Astrocyte (in vitro differentiated cells and primary cell): ENCODE measurements at regions not wholly inside any gene's neighbourhood (a gene's known extent, or its start where the extent isn't known, plus 50 kb on each side); places are given as distances from the start of the nearest gene placed in this dataset.

Experiments
- DNase-seq: peaks from one replicate; pipeline ENCODE4 v3.0.0-alpha.2; 2010; ENCODE audit warnings: low read depth
- FAIRE-seq: peaks from 2 replicates; lab custom pipeline; 2011; peaks lifted over from hg19 to GRCh38; lab: Jason Lieb, UNC
- H2AFZ ChIP-seq: 2 replicates; pipeline ENCODE4 v1.6.0; 2012; ENCODE audit warnings: low read depth, low read length, inconsistent platforms
- H3K27ac ChIP-seq: 2 replicates; pipeline ENCODE4 v1.5.1; 2011; ENCODE audit warnings: low read depth, low read length, inconsistent platforms
- H3K27me3 ChIP-seq: 2 replicates; pipeline ENCODE4 v1.6.0; 2011; ENCODE audit warnings: low read length, inconsistent platforms; ENCODE audit not compliant: insufficient read depth
- H3K36me3 ChIP-seq: 2 replicates; pipeline ENCODE4 v1.5.1; 2011; ENCODE audit warnings: low read length, inconsistent platforms; ENCODE audit not compliant: insufficient read depth
- H3K4me1 ChIP-seq: 2 replicates; pipeline ENCODE4 v1.5.1; 2011; ENCODE audit warnings: low read length, inconsistent platforms; ENCODE audit not compliant: insufficient read depth
- H3K4me2 ChIP-seq: 2 replicates; pipeline ENCODE4 v1.6.0; 2012; ENCODE audit warnings: low read length, inconsistent platforms
- H3K4me3 ChIP-seq: 2 replicates; pipeline ENCODE4 v1.5.1; 2011; ENCODE audit warnings: low read depth, mild to moderate bottlenecking, low read length, inconsistent platforms; ENCODE audit not compliant: insufficient read depth
- H3K79me2 ChIP-seq: 2 replicates; pipeline ENCODE4 v1.6.0; 2012; ENCODE audit warnings: mild to moderate bottlenecking, low read length, inconsistent platforms; ENCODE audit not compliant: insufficient read depth
- H3K9ac ChIP-seq: 2 replicates; pipeline ENCODE4 v1.6.0; 2012; ENCODE audit warnings: mild to moderate bottlenecking, low read length, inconsistent platforms
- H3K9me3 ChIP-seq: 2 replicates; pipeline ENCODE4 v1.5.1; 2012; ENCODE audit warnings: low read depth, mild to moderate bottlenecking, low read length, inconsistent platforms; ENCODE audit not compliant: insufficient read depth
- H4K20me1 ChIP-seq: 2 replicates; pipeline ENCODE4 v1.6.0; 2012; ENCODE audit warnings: low read length, inconsistent platforms; ENCODE audit not compliant: insufficient read depth
- H3K27ac Mint-ChIP-seq: one replicate; pipeline ENCODE4 v1.8.0; 2021; ENCODE audit warnings: mild to moderate bottlenecking, mixed read lengths; ENCODE audit not compliant: unreplicated experiment
- H3K27me3 Mint-ChIP-seq: one replicate; pipeline ENCODE4 v1.8.0; 2021; ENCODE audit warnings: low read depth, mixed read lengths; ENCODE audit not compliant: unreplicated experiment
- H3K36me3 Mint-ChIP-seq: one replicate; pipeline ENCODE4 v1.8.0; 2021; ENCODE audit warnings: low read depth, mixed read lengths; ENCODE audit not compliant: unreplicated experiment
- H3K4me1 Mint-ChIP-seq: one replicate; pipeline ENCODE4 v1.8.0; 2021; ENCODE audit warnings: low read depth, mixed read lengths; ENCODE audit not compliant: unreplicated experiment
- H3K4me3 Mint-ChIP-seq: one replicate; pipeline ENCODE4 v1.8.0; 2021; ENCODE audit warnings: mild to moderate bottlenecking, moderate library complexity, mixed read lengths; ENCODE audit not compliant: unreplicated experiment
- H3K9me3 Mint-ChIP-seq: one replicate; pipeline ENCODE4 v1.8.0; 2021; ENCODE audit warnings: mild to moderate bottlenecking, mixed read lengths; ENCODE audit not compliant: unreplicated experiment
- CTCF ChIP-seq: IDR thresholded peaks from 2 replicates; pipeline ENCODE4 v1.5.1; 2011; ENCODE audit warnings: low read depth, mild to moderate bottlenecking, inconsistent platforms, low read length, moderate library complexity; ENCODE audit not compliant: insufficient read depth
- EZH2 ChIP-seq: IDR thresholded peaks from 2 replicates; pipeline ENCODE4 v1.6.1; 2012; ENCODE audit warnings: mild to moderate bottlenecking, low read length, inconsistent platforms; ENCODE audit not compliant: insufficient read depth

- DNase-seq (no peak), FAIRE-seq (no peak)
- no peaks in the 10 kb centered on the region for H3K27me3 ChIP-seq
- Mint-ChIP-seq H3K4me3 (no peak overlapping the region), H3K9me3 (no peaks in the 10 kb centered on the region), H3K4me1 (no peaks in the 10 kb centered on the region), H3K27ac (no peak overlapping the region), H3K27me3 (peaks cover 2% of the 10 kb centered on the region), H3K36me3 (no peaks in the 10 kb centered on the region)
- H3K4me2 ChIP-seq = no peak overlapping the region
- no peaks in the 10 kb centered on the region for H3K79me2 ChIP-seq
- no peaks in the 10 kb centered on the region for H3K4me1 ChIP-seq
- no peak overlapping the region for H3K9ac ChIP-seq
- no peak overlapping the region for H2AFZ ChIP-seq
- no peak overlapping the region for H3K4me3 ChIP-seq
- H3K27ac ChIP-seq = no peak overlapping the region
- H3K9me3 ChIP-seq = no peaks in the 10 kb centered on the region
- TF ChIP-seq CTCF = no peak
- no peak for TF ChIP-seq EZH2
- H3K36me3 ChIP-seq = no peaks in the 10 kb centered on the region
- no peaks in the 10 kb centered on the region for H4K20me1 ChIP-seq
Measured at GRCh38 chr13:34002141-34002540, 184.2 kb downstream of the RFC3 start.

GRCh38 chr13:34002924-34003323 is 185.0 kb downstream of the RFC3 start:
- no peak overlapping the region for H3K27ac ChIP-seq
- no peaks in the 10 kb centered on the region for H3K4me1 ChIP-seq
- H4K20me1 ChIP-seq = no peaks in the 10 kb centered on the region
- H3K9ac ChIP-seq = no peak overlapping the region
- no peak overlapping the region for H3K4me3 ChIP-seq
- H3K36me3 ChIP-seq = no peaks in the 10 kb centered on the region
- H3K27ac Mint-ChIP-seq = no peak overlapping the region
- peaks cover 2% of the 10 kb centered on the region for H3K27me3 Mint-ChIP-seq
- DNase-seq (no peak), FAIRE-seq (no peak)
- H3K4me3 Mint-ChIP-seq = no peak overlapping the region
- no peaks in the 10 kb centered on the region for H3K27me3 ChIP-seq
- no peaks in the 10 kb centered on the region for H3K4me1 Mint-ChIP-seq
- no peaks in the 10 kb centered on the region for H3K9me3 Mint-ChIP-seq
- no peak for TF ChIP-seq CTCF
- TF ChIP-seq EZH2 = no peak
- H3K4me2 ChIP-seq = no peak overlapping the region
- no peak overlapping the region for H2AFZ ChIP-seq
- H3K9me3 ChIP-seq = no peaks in the 10 kb centered on the region
- H3K36me3 Mint-ChIP-seq = no peaks in the 10 kb centered on the region
- H3K79me2 ChIP-seq = no peaks in the 10 kb centered on the region

- TF ChIP-seq CTCF (no peak), EZH2 (no peak)
- no peaks in the 10 kb centered on the region for H3K36me3 Mint-ChIP-seq
- no peak for FAIRE-seq
- H3K27ac Mint-ChIP-seq = no peak overlapping the region
- Histone ChIP-seq H3K36me3 (no peaks in the 10 kb centered on the region), H3K9me3 (no peaks in the 10 kb centered on the region), H4K20me1 (no peaks in the 10 kb centered on the region), H3K27ac (no peak overlapping the region), H3K4me2 (no peak overlapping the region), H3K4me1 (no peaks in the 10 kb centered on the region), H3K9ac (no peak overlapping the region), H3K27me3 (no peaks in the 10 kb centered on the region), H2AFZ (no peak overlapping the region), H3K4me3 (no peak overlapping the region), H3K79me2 (no peaks in the 10 kb centered on the region)
- H3K4me1 Mint-ChIP-seq = no peaks in the 10 kb centered on the region
- no peaks in the 10 kb centered on the region for H3K9me3 Mint-ChIP-seq
- H3K27me3 Mint-ChIP-seq = peaks cover 2% of the 10 kb centered on the region
- no peak overlapping the region for H3K4me3 Mint-ChIP-seq
- no peak for DNase-seq
Measured at GRCh38 chr13:34003656-34004055, 185.7 kb downstream of the RFC3 start.
